Stimulated activated CD4-positive, alpha-beta T cell treated with anti-CD3 and anti-CD28 coated beads, Interleukin-12 subunit alpha, Interleukin-12 subunit beta, amount 100 ng/mL, for 24 hours (primary cell): ENCODE measurements at regions not wholly inside any gene's neighbourhood (a gene's known extent, or its start where the extent isn't known, plus 50 kb on each side); places are given as distances from the start of the nearest gene placed in this dataset.

Source experiments
- DNase-seq, 2 experiments: peaks; one replicate each; pipeline ENCODE4 v3.0.0-alpha.2; 2020; ENCODE audit warnings: low read depth in 2 of 2

GRCh38 chrX:150163956-150164726 is 199.0 kb upstream of the MAMLD1 start:
- DNase-seq: no peak

- no peak for DNase-seq
Observed at GRCh38 chrX:150164971-150165600, 198.0 kb upstream of the MAMLD1 start.

- DNase-seq: no peak
Observed at GRCh38 chrX:150165776-150166610, 197.1 kb upstream of the MAMLD1 start.

- DNase-seq: no peak
Observed at GRCh38 chrX:150167482-150168324, 195.4 kb upstream of the MAMLD1 start.

- no peak for DNase-seq
Observed at GRCh38 chrX:150182161-150182560, 181.0 kb upstream of the MAMLD1 start.

GRCh38 chrX:150184491-150184890 is 178.6 kb upstream of the MAMLD1 start:
- no peak for DNase-seq

GRCh38 chrX:150185766-150186165 is 177.4 kb upstream of the MAMLD1 start:
- no peak for DNase-seq

GRCh38 chrX:150192816-150193215 is 170.3 kb upstream of the MAMLD1 start:
- DNase-seq: no peak

GRCh38 chrX:150196285-150196684 is 166.8 kb upstream of the MAMLD1 start:
- DNase-seq: no peak

- no peak for DNase-seq
Observed at GRCh38 chrX:150197388-150197787, 165.7 kb upstream of the MAMLD1 start.

GRCh38 chrX:150198776-150199175 is 164.3 kb upstream of the MAMLD1 start:
- DNase-seq: no peak

- DNase-seq: no peak
Observed at GRCh38 chrX:150199181-150199580, 163.9 kb upstream of the MAMLD1 start.

- DNase-seq: no peak
Observed at GRCh38 chrX:150199803-150200202, 163.3 kb upstream of the MAMLD1 start.

GRCh38 chrX:150200361-150200760 is 162.8 kb upstream of the MAMLD1 start:
- DNase-seq: no peak

GRCh38 chrX:150200820-150201287 is 162.3 kb upstream of the MAMLD1 start:
- peak; percentile 5 to 39 for DNase-seq

- DNase-seq: no peak
Observed at GRCh38 chrX:150201391-150201790, 161.7 kb upstream of the MAMLD1 start.

- no peak for DNase-seq
Observed at GRCh38 chrX:150201841-150202240, 161.3 kb upstream of the MAMLD1 start.

- DNase-seq: no peak
Observed at GRCh38 chrX:150202641-150203247, 160.4 kb upstream of the MAMLD1 start.

- no peak for DNase-seq
Observed at GRCh38 chrX:150203248-150203645, 159.9 kb upstream of the MAMLD1 start.

GRCh38 chrX:150205011-150205410 is 158.1 kb upstream of the MAMLD1 start:
- DNase-seq: no peak

GRCh38 chrX:150207733-150208132 is 155.4 kb upstream of the MAMLD1 start:
- DNase-seq: no peak
